ENCODE measurements at regions not wholly inside any gene's neighbourhood (a gene's known extent, or its start where the extent isn't known, plus 50 kb on each side); places are given as distances from the start of the nearest gene placed in this dataset.

GRCh38 chr2:182639971-182640370 is 76.1 kb upstream of the DNAJC10 start:
- no peaks in the 10 kb centered on the region for H3K9me3 ChIP-seq (ENCODE audit: control insufficient read depth, insufficient read depth, low read depth, low read length)
- TF ChIP-seq POLR2AphosphoS5 (IDR thresholded peaks at IDR 0.05; ENCODE audit: low read depth, low read length) (no peak), TCF7L2 (IDR thresholded peaks at IDR 0.05; ENCODE audit: low read depth, low read length) (no peak), CTCF (IDR thresholded peaks at IDR 0.05) (no peak), SIN3A (IDR thresholded peaks at IDR 0.05; ENCODE audit: borderline replicate concordance, insufficient read depth, low read depth, low read length) (no peak)
- TF ChIP-seq, protein P1, sequence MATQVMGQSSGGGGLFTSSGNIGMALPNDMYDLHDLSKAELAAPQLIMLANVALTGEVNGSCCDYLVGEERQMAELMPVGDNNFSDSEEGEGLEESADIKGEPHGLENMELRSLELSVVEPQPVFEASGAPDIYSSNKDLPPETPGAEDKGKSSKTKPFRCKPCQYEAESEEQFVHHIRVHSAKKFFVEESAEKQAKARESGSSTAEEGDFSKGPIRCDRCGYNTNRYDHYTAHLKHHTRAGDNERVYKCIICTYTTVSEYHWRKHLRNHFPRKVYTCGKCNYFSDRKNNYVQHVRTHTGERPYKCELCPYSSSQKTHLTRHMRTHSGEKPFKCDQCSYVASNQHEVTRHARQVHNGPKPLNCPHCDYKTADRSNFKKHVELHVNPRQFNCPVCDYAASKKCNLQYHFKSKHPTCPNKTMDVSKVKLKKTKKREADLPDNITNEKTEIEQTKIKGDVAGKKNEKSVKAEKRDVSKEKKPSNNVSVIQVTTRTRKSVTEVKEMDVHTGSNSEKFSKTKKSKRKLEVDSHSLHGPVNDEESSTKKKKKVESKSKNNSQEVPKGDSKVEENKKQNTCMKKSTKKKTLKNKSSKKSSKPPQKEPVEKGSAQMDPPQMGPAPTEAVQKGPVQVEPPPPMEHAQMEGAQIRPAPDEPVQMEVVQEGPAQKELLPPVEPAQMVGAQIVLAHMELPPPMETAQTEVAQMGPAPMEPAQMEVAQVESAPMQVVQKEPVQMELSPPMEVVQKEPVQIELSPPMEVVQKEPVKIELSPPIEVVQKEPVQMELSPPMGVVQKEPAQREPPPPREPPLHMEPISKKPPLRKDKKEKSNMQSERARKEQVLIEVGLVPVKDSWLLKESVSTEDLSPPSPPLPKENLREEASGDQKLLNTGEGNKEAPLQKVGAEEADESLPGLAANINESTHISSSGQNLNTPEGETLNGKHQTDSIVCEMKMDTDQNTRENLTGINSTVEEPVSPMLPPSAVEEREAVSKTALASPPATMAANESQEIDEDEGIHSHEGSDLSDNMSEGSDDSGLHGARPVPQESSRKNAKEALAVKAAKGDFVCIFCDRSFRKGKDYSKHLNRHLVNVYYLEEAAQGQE (IDR thresholded peaks at IDR 0.05; ENCODE audit: insufficient read depth in 1 of 2, low read depth in 2 of 2, low read length in 1 of 2), result no peak
- H3K27ac ChIP-seq (ENCODE audit: low read length), result no peak overlapping the region
- intact Hi-C loops (cut with micrococcal nuclease; ENCODE audit: unreplicated experiment), result no loop called here
- no peak for ATAC-seq
- CTCF ChIA-PET, result no interaction called here
- H3K36me3 ChIP-seq (ENCODE audit: control insufficient read depth, insufficient read depth, low read length), result no peaks in the 10 kb centered on the region
- DNase-seq (ENCODE audit: low read depth, low spot score), result no peak
- BruUV-seq (replicated peaks), result no TSS peak
- H3K27me3 ChIP-seq (ENCODE audit: control insufficient read depth, insufficient read depth, low read length), result 0 out of 2 replicates have a peak, but pooled peaks cover 2% of the 10 kb centered on the region
- H3K4me3 ChIP-seq (ENCODE audit: low read depth in 2 of 2, low read length in 2 of 2), result no peak overlapping the region
- no peaks in the 10 kb centered on the region for H3K4me1 ChIP-seq (ENCODE audit: control insufficient read depth, insufficient read depth, low read length)
- POLR2A ChIA-PET, result no interaction called here
- in situ Hi-C loops (cut with HindIII; ENCODE audit: low pct_unique_long_range_greater_than_20kb, low sequenced_read_pairs), result no loop called here

DNA sequence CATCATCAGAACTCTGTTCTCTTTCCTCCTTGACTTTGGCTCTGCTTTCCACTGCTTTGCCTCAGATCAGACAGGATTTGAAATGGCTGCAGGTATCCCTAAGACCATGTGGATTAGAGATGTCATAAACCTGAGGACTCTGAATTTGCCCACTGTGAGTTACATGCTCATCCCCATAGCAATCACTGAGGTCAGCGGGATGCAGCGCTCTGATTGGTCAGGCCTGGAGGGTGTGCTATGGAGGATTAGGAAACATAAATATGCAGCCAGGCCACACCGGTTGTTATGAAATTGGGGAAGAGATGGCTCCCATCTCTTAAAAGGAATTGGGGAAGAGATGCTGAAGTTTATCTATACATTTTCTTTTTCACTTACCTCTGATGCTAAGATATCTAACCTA is 73.7 kb upstream of the DNAJC10 start:
- no peak for DNase-seq (ENCODE audit: low read depth, low spot score)
- POLR2A ChIA-PET, result no interaction called here
- Histone ChIP-seq H3K4me3 (ENCODE audit: low read depth in 2 of 2, low read length in 2 of 2) (no peak overlapping the region), H3K27ac (ENCODE audit: low read length) (no peak overlapping the region), H3K4me1 (ENCODE audit: control insufficient read depth, insufficient read depth, low read length) (no peaks in the 10 kb centered on the region), H3K27me3 (ENCODE audit: control insufficient read depth, insufficient read depth, low read length) (0 out of 2 replicates have a peak, but pooled peaks cover 2% of the 10 kb centered on the region), H3K36me3 (ENCODE audit: control insufficient read depth, insufficient read depth, low read length) (no peaks in the 10 kb centered on the region), H3K9me3 (ENCODE audit: control insufficient read depth, insufficient read depth, low read depth, low read length) (no peaks in the 10 kb centered on the region)
- intact Hi-C loops (cut with micrococcal nuclease; ENCODE audit: unreplicated experiment), result no loop called here
- no TSS peak for BruUV-seq (replicated peaks)
- peak; percentile 72; the same call in 1 of the 2 replicates for ATAC-seq
- CTCF ChIA-PET, result no interaction called here
- TF ChIP-seq, protein P1 (IDR thresholded peaks at IDR 0.05; ENCODE audit: insufficient read depth in 1 of 2, low read depth in 2 of 2, low read length in 1 of 2), result no peak
- TF ChIP-seq POLR2AphosphoS5 (IDR thresholded peaks at IDR 0.05; ENCODE audit: low read depth, low read length) (no peak), SIN3A (IDR thresholded peaks at IDR 0.05; ENCODE audit: borderline replicate concordance, insufficient read depth, low read depth, low read length) (no peak), TCF7L2 (IDR thresholded peaks at IDR 0.05; ENCODE audit: low read depth, low read length) (no peak), CTCF (IDR thresholded peaks at IDR 0.05) (no peak)
- in situ Hi-C loops (cut with HindIII; ENCODE audit: low pct_unique_long_range_greater_than_20kb, low sequenced_read_pairs), result no loop called here

Data from Panc1 (cell line).